ENCODE measurements at regions not wholly inside any gene's neighbourhood (a gene's known extent, or its start where the extent isn't known, plus 50 kb on each side); places are given as distances from the start of the nearest gene placed in this dataset.

GRCh38 chr13:38577048-38577447 is 109.8 kb upstream of the FREM2 start (continued):
- no peak for TF ChIP-seq CTCF (IDR thresholded peaks at IDR 0.05)

- no peak for FAIRE-seq
- WGBS (ENCODE audit: missing lambda C conversion rate): 4% methylated on average over 2 of the region's 2 CpGs
These were observed 104.7 kb upstream of the FREM2 start for GRCh38 chr13:38582133-38582532.

GRCh38 chr13:38590230-38590629 is 96.6 kb upstream of the FREM2 start:
- DNase-seq (ENCODE audit: low read depth in 1 of 2, low spot score in 1 of 2) (no peak), ATAC-seq (no peak), FAIRE-seq (no peak)
- CTCF ChIA-PET: interaction anchor here (1.2 kb wide), 1 partner anchor 8 kb away, joined by 5 read pairs; no protein-coding TSS in a partner anchor
- Histone ChIP-seq H3K4me1 (no peaks in the 10 kb centered on the region), H3K27ac (no peak overlapping the region), H3K9me3 (no peaks in the 10 kb centered on the region), H3K4me3 (no peak overlapping the region), H3K4me2 (no peak overlapping the region)
- WGBS (ENCODE audit: missing lambda C conversion rate): 6% methylated on average over 2 of the region's 2 CpGs
- POLR2A ChIA-PET: no interaction called here
- no peak for TF ChIP-seq JUNB (IDR thresholded peaks at IDR 0.05)
- no peak for TF ChIP-seq TFCP2L1 (CRISPR knock-in tag; IDR thresholded peaks at IDR 0.05)
- TF ChIP-seq RARB (CRISPR knock-in tag; IDR thresholded peaks at IDR 0.05): no peak
- TF ChIP-seq REST (IDR thresholded peaks at IDR 0.05): no peak
- no peak for TF ChIP-seq HES2 (IDR thresholded peaks at IDR 0.05)
- no peak for TF ChIP-seq ESRRA (IDR thresholded peaks at IDR 0.05; ENCODE audit: borderline replicate concordance, low read length)
- no peak for TF ChIP-seq SMC3 (IDR thresholded peaks at IDR 0.05)
- TF ChIP-seq NPAS2 (CRISPR knock-in tag; IDR thresholded peaks at IDR 0.05; ENCODE audit: borderline replicate concordance): no peak

More at GRCh38 chr13:38582133-38582532, 104.7 kb upstream of the FREM2 start:
- POLR2A ChIA-PET: no interaction called here
- H3K27ac ChIP-seq: no peak overlapping the region
- TF ChIP-seq RAD21 (conservative IDR thresholded peaks at IDR 0.05 in 1 of 2, IDR thresholded peaks at IDR 0.05 in 1 of 2) (peak; percentile 34 to 53; a peak in 3 of 5 replicates), HMGXB4 (CRISPR knock-in tag; IDR thresholded peaks at IDR 0.05; ENCODE audit: borderline replicate concordance) (no peak), EHMT2 (IDR thresholded peaks at IDR 0.05; ENCODE audit: low read depth) (no peak), ESRRA (IDR thresholded peaks at IDR 0.05; ENCODE audit: borderline replicate concordance, low read length) (no peak), TP53 (CRISPR knock-in tag; IDR thresholded peaks at IDR 0.05) (no peak), HES2 (IDR thresholded peaks at IDR 0.05) (no peak), SMC3 (IDR thresholded peaks at IDR 0.05) (peak; percentile 49), KDM1A (IDR thresholded peaks at IDR 0.05; ENCODE audit: low read depth) (no peak), ELK1 (IDR thresholded peaks at IDR 0.05; ENCODE audit: low read depth, low read length) (no peak), ZFP36 (IDR thresholded peaks at IDR 0.05; ENCODE audit: borderline replicate concordance, partially characterized antibody) (no peak), CTCF (IDR thresholded peaks at IDR 0.05) (peak; percentile 45)
- H3K4me3 ChIP-seq: no peak overlapping the region
- CTCF ChIA-PET: interaction anchor here (0.6 to 1.3 kb wide), 14 partner anchors 9 to 1050 kb away, joined by 3 to 8 read pairs (median 4); no protein-coding TSS in a partner anchor
- no peaks in the 10 kb centered on the region for H3K9me3 ChIP-seq
- no peaks in the 10 kb centered on the region for H3K4me1 ChIP-seq
- no peak overlapping the region for H3K4me2 ChIP-seq
- ATAC-seq: peak; percentile 66 to 88; a peak in 5 of 6 replicates
- peak; percentile 2 to 32 for DNase-seq (ENCODE audit: low read depth in 1 of 2, low spot score in 1 of 2)
